Smooth muscle cell (in vitro differentiated cells): ENCODE measurements at regions not wholly inside any gene's neighbourhood (a gene's known extent, or its start where the extent isn't known, plus 50 kb on each side); places are given as distances from the start of the nearest gene placed in this dataset.

Experiments used
- DNase-seq: peaks from one replicate; lab custom pipeline; 2025; ENCODE audit not compliant: unreplicated experiment; lab: John Stamatoyannopoulos, UW
- H2AFZ ChIP-seq: fragments of 200-600 bp; sonication (generic); 2 replicates; pipeline ENCODE4 v1.6.0; 2016; ENCODE audit warnings: antibody characterized with exemption, low read depth, mild to moderate bottlenecking
- H3F3A ChIP-seq: fragments of 200-600 bp; sonication (generic); 2 replicates; pipeline ENCODE4 v1.6.0; 2017; ENCODE audit warnings: antibody characterized with exemption, low read depth
- H3K27ac ChIP-seq: fragments of 200-600 bp; sonication (generic); 2 replicates; pipeline ENCODE4 v1.5.1; 2016; ENCODE audit warnings: low read depth, mild to moderate bottlenecking
- H3K27me3 ChIP-seq: fragments of 200-600 bp; sonication (generic); 2 replicates; pipeline ENCODE4 v1.6.1; 2016; ENCODE audit warnings: low read depth, mild to moderate bottlenecking
- H3K36me3 ChIP-seq: fragments of 200-600 bp; sonication (generic); 2 replicates; pipeline ENCODE4 v1.5.1; 2016; ENCODE audit warnings: low read depth
- H3K4me1 ChIP-seq: fragments of 200-600 bp; sonication (generic); 2 replicates; pipeline ENCODE4 v1.5.1; 2016; ENCODE audit warnings: low read depth
- H3K4me2 ChIP-seq: fragments of 200-600 bp; sonication (generic); 2 replicates; pipeline ENCODE4 v1.6.0; 2016; ENCODE audit warnings: mild to moderate bottlenecking
- H3K4me3 ChIP-seq: fragments of 200-600 bp; sonication (generic); 2 replicates; pipeline ENCODE4 v1.5.1; 2016; ENCODE audit warnings: mild to moderate bottlenecking
- H3K79me2 ChIP-seq: fragments of 200-600 bp; sonication (generic); 2 replicates; pipeline ENCODE4 v1.6.0; 2016; ENCODE audit warnings: low read depth, mild to moderate bottlenecking
- H3K9ac ChIP-seq: fragments of 200-600 bp; sonication (generic); 2 replicates; pipeline ENCODE4 v1.6.0; 2016; ENCODE audit warnings: low read depth
- H3K9me3 ChIP-seq: fragments of 200-600 bp; sonication (generic); replicated peaks from 2 replicates; pipeline ENCODE4 v1.5.1; 2016; ENCODE audit warnings: low read depth
- H4K20me1 ChIP-seq: fragments of 200-600 bp; sonication (generic); 2 replicates; pipeline ENCODE4 v1.6.0; 2016; ENCODE audit warnings: low read depth
- WGBS: methylation state at CpG from one replicate; pipeline ENCODE4 v1.1.7; 2016; ENCODE audit warnings: low lambda C conversion rate; 5-methylcytosine and 5-hydroxymethylcytosine counted together
- TF ChIP-seq, protein P1 (sequence below): fragments of 200-600 bp; sonication (generic); IDR thresholded peaks from 2 replicates; pipeline ENCODE4 v1.5.1; 2017; ENCODE audit warnings: borderline replicate concordance, mild to moderate bottlenecking, antibody characterized with exemption; ENCODE audit not compliant: insufficient read depth, poor library complexity, severe bottlenecking

DNA sequence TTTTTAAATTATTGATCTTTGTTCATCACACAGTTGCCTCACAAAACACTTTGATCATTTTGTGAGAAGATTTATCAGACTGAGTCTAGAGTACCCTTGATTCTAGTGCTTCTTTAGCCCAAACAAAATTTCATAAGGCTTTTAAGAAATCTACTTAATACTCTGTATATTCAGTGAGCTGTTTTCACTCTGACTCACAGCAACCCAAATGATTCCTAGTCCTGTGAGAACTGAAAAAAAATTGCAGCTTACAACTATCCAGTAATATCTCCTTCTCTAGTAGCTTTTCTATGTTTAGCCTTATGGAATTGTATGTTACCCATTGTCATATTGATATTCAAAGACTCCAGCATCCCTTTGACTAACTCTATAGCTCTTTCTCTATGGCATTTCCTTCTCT is 915.6 kb downstream of the AMY1C start:
- no peaks in the 10 kb centered on the region for H3K9me3 ChIP-seq
- H3F3A ChIP-seq = no peaks in the 10 kb centered on the region
- no peak for DNase-seq
- no peaks in the 10 kb centered on the region for H4K20me1 ChIP-seq
- peak overlapping the region; percentile 11 for H2AFZ ChIP-seq
- H3K9ac ChIP-seq = no peak overlapping the region
- H3K27me3 ChIP-seq = no peaks in the 10 kb centered on the region
- peak overlapping the region; percentile 6 for H3K27ac ChIP-seq
- no peaks in the 10 kb centered on the region for H3K4me1 ChIP-seq
- H3K4me3 ChIP-seq = no peak overlapping the region
- TF ChIP-seq, protein P1, sequence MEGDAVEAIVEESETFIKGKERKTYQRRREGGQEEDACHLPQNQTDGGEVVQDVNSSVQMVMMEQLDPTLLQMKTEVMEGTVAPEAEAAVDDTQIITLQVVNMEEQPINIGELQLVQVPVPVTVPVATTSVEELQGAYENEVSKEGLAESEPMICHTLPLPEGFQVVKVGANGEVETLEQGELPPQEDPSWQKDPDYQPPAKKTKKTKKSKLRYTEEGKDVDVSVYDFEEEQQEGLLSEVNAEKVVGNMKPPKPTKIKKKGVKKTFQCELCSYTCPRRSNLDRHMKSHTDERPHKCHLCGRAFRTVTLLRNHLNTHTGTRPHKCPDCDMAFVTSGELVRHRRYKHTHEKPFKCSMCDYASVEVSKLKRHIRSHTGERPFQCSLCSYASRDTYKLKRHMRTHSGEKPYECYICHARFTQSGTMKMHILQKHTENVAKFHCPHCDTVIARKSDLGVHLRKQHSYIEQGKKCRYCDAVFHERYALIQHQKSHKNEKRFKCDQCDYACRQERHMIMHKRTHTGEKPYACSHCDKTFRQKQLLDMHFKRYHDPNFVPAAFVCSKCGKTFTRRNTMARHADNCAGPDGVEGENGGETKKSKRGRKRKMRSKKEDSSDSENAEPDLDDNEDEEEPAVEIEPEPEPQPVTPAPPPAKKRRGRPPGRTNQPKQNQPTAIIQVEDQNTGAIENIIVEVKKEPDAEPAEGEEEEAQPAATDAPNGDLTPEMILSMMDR = no peak
- no peaks in the 10 kb centered on the region for H3K36me3 ChIP-seq
- no peaks in the 10 kb centered on the region for H3K79me2 ChIP-seq
- peak overlapping the region; percentile 1 for H3K4me2 ChIP-seq

DNA sequence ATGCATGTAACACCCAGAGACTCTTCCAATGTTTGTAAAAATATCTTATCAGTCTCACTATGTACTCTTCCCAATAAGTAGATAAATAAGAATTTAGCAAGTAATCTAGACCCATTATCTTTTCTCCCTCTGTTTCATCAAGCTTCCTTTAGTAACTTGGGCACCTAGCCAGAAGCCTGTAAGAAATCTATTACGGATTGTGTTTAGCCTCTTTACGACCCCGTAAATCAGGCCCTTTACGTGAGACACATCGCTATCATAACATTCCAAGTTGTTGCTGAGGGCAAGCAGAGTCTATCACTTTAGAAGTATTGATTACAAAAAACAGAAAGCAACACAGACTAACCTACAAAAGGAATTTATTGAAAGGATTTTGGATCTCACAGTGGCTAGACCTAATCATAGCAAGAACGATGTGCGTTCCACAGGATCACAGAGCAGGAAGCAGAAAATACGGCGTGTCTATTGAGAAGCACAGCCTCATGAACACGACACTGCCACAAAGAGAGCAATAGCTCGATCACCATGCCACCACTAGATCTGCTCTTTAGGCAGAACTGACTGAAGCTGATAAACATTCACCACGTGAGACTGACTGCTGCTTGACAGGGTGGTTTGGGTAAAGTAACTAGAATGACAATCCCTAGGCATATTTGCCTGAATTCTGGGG is 922.1 kb downstream of the AMY1C start:
- peak overlapping the region; percentile 95 for H2AFZ ChIP-seq
- H3K79me2 ChIP-seq = no peaks in the 10 kb centered on the region
- 17% methylated on average over 12 of the region's 12 CpGs for WGBS

DNA sequence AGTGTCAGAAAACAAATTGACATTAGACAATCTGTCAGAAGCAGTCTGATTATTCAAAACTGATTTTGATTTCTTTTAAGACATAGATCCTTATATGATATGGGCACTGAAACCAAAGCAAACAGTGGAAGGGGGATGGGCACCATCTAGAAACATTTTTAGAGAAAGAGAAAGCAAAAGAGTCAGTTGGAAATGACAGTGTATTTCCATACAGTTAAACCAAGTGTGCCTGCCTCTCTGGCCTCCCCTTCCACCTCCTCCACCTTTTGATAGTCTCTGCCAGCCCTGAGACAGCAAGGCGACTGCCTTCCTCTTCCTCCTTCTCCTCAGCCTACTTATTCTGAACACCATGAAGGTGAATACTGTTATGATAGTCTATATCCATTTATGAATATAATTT is 949.7 kb downstream of the AMY1C start:
- WGBS = 81% methylated on average over 1 of the region's 1 CpG
- no peak overlapping the region for H3K27ac ChIP-seq

More for the DNA sequence above, 922.1 kb downstream of the AMY1C start:
- Histone ChIP-seq H3K27ac (no peak overlapping the region), H3K27me3 (no peaks in the 10 kb centered on the region), H3K9me3 (no peaks in the 10 kb centered on the region), H3K4me3 (peak overlapping the region; percentile 14), H3K36me3 (no peaks in the 10 kb centered on the region), H3K4me1 (no peaks in the 10 kb centered on the region), H3F3A (no peaks in the 10 kb centered on the region), H3K4me2 (peak overlapping the region; percentile 69), H4K20me1 (no peaks in the 10 kb centered on the region), H3K9ac (no peak overlapping the region)
- TF ChIP-seq, protein P1 = no peak
- no peak for DNase-seq

More for the DNA sequence above, 949.7 kb downstream of the AMY1C start:
- no peak overlapping the region for H3K4me2 ChIP-seq
- H3K4me3 ChIP-seq = no peak overlapping the region
- no peak for DNase-seq
- H3K9me3 ChIP-seq = no peaks in the 10 kb centered on the region
- H3K79me2 ChIP-seq = no peaks in the 10 kb centered on the region
- H3K27me3 ChIP-seq = no peaks in the 10 kb centered on the region
- no peak overlapping the region for H3K9ac ChIP-seq
- H3F3A ChIP-seq = no peaks in the 10 kb centered on the region
- H2AFZ ChIP-seq = no peak overlapping the region
- H3K4me1 ChIP-seq = no peaks in the 10 kb centered on the region
- no peaks in the 10 kb centered on the region for H4K20me1 ChIP-seq
- H3K36me3 ChIP-seq = no peaks in the 10 kb centered on the region
- TF ChIP-seq, protein P1 = no peak
